ENCODE measurements at regions not wholly inside any gene's neighbourhood (a gene's known extent, or its start where the extent isn't known, plus 50 kb on each side); places are given as distances from the start of the nearest gene placed in this dataset.

DNA sequence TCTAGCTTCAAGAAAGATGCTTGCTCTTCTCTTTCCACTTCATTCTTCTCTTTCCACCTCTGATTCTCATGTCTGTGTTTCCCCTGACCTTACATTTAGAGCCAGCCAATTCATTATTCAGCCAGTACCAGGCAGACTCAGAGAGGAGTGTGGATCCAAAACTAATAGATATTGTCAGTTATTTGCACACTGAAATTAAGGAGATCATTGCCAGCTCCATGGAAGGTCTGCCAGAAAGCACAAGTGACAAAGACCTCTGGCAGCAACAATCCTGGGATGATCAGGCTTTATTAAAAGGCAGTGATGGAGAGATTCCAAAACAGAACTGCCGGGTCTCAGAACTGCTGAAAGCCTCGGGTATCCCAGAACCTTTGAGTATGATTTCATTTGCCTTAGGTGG is 749.4 kb downstream of the XPNPEP1 start:
- intact Hi-C loops (cut with micrococcal nuclease; ENCODE audit: unreplicated experiment) (no loop called here), in situ Hi-C loops (cut with HindIII; ENCODE audit: low pct_unique_long_range_greater_than_20kb, low sequenced_read_pairs) (no loop called here)
- CTCF ChIA-PET: no interaction called here
- Histone ChIP-seq H3K4me3 (ENCODE audit: low read depth in 2 of 2, low read length in 2 of 2) (no peak overlapping the region), H3K9me3 (ENCODE audit: control insufficient read depth, insufficient read depth, low read depth, low read length) (no peaks in the 10 kb centered on the region), H3K27ac (ENCODE audit: low read length) (no peak overlapping the region), H3K36me3 (ENCODE audit: control insufficient read depth, insufficient read depth, low read length) (no peaks in the 10 kb centered on the region), H3K4me1 (ENCODE audit: control insufficient read depth, insufficient read depth, low read length) (no peaks in the 10 kb centered on the region), H3K27me3 (ENCODE audit: control insufficient read depth, insufficient read depth, low read length) (no peaks in the 10 kb centered on the region)
- POLR2A ChIA-PET: no interaction called here
- ATAC-seq (no peak), DNase-seq (ENCODE audit: low read depth, low spot score) (no peak)
- BruUV-seq (replicated peaks): no TSS peak
- TF ChIP-seq, protein P1, sequence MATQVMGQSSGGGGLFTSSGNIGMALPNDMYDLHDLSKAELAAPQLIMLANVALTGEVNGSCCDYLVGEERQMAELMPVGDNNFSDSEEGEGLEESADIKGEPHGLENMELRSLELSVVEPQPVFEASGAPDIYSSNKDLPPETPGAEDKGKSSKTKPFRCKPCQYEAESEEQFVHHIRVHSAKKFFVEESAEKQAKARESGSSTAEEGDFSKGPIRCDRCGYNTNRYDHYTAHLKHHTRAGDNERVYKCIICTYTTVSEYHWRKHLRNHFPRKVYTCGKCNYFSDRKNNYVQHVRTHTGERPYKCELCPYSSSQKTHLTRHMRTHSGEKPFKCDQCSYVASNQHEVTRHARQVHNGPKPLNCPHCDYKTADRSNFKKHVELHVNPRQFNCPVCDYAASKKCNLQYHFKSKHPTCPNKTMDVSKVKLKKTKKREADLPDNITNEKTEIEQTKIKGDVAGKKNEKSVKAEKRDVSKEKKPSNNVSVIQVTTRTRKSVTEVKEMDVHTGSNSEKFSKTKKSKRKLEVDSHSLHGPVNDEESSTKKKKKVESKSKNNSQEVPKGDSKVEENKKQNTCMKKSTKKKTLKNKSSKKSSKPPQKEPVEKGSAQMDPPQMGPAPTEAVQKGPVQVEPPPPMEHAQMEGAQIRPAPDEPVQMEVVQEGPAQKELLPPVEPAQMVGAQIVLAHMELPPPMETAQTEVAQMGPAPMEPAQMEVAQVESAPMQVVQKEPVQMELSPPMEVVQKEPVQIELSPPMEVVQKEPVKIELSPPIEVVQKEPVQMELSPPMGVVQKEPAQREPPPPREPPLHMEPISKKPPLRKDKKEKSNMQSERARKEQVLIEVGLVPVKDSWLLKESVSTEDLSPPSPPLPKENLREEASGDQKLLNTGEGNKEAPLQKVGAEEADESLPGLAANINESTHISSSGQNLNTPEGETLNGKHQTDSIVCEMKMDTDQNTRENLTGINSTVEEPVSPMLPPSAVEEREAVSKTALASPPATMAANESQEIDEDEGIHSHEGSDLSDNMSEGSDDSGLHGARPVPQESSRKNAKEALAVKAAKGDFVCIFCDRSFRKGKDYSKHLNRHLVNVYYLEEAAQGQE (IDR thresholded peaks at IDR 0.05; ENCODE audit: insufficient read depth in 1 of 2, low read depth in 2 of 2, low read length in 1 of 2): no peak
- TF ChIP-seq POLR2AphosphoS5 (IDR thresholded peaks at IDR 0.05; ENCODE audit: low read depth, low read length): no peak
- TF ChIP-seq, protein P2, sequence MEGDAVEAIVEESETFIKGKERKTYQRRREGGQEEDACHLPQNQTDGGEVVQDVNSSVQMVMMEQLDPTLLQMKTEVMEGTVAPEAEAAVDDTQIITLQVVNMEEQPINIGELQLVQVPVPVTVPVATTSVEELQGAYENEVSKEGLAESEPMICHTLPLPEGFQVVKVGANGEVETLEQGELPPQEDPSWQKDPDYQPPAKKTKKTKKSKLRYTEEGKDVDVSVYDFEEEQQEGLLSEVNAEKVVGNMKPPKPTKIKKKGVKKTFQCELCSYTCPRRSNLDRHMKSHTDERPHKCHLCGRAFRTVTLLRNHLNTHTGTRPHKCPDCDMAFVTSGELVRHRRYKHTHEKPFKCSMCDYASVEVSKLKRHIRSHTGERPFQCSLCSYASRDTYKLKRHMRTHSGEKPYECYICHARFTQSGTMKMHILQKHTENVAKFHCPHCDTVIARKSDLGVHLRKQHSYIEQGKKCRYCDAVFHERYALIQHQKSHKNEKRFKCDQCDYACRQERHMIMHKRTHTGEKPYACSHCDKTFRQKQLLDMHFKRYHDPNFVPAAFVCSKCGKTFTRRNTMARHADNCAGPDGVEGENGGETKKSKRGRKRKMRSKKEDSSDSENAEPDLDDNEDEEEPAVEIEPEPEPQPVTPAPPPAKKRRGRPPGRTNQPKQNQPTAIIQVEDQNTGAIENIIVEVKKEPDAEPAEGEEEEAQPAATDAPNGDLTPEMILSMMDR (IDR thresholded peaks at IDR 0.05): no peak
- TF ChIP-seq SIN3A (IDR thresholded peaks at IDR 0.05; ENCODE audit: borderline replicate concordance, insufficient read depth, low read depth, low read length): no peak
- TF ChIP-seq TCF7L2 (IDR thresholded peaks at IDR 0.05; ENCODE audit: low read depth, low read length): no peak

DNA sequence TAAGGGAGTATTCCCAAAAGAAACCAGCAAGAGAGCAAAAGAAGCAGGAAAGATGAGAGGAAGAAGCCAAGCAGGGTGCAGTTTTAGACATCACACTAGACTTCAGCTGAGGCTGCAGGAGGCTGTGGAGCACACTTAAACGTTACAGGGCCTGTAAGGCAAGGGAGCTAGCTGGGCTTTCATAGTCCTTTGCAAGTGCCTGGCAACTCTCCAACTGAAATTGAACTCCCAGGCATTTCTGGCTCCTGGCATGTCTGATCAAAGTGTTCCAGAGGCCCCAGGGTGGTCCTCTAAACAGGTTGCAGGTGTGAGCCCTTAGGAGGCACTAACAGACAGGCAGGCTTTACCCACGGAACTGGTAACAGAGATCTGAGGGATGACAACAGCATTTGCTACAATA is 750.2 kb downstream of the XPNPEP1 start:
- Histone ChIP-seq H3K27me3 (ENCODE audit: control insufficient read depth, insufficient read depth, low read length) (no peaks in the 10 kb centered on the region), H3K9me3 (ENCODE audit: control insufficient read depth, insufficient read depth, low read depth, low read length) (no peaks in the 10 kb centered on the region), H3K4me1 (ENCODE audit: control insufficient read depth, insufficient read depth, low read length) (no peaks in the 10 kb centered on the region), H3K36me3 (ENCODE audit: control insufficient read depth, insufficient read depth, low read length) (no peaks in the 10 kb centered on the region), H3K27ac (ENCODE audit: low read length) (no peak overlapping the region), H3K4me3 (ENCODE audit: low read depth in 2 of 2, low read length in 2 of 2) (no peak overlapping the region)
- BruUV-seq (replicated peaks): no TSS peak
- no peak for ATAC-seq
- intact Hi-C loops (cut with micrococcal nuclease; ENCODE audit: unreplicated experiment) (no loop called here), in situ Hi-C loops (cut with HindIII; ENCODE audit: low pct_unique_long_range_greater_than_20kb, low sequenced_read_pairs) (no loop called here)
- no peak for TF ChIP-seq SIN3A (IDR thresholded peaks at IDR 0.05; ENCODE audit: borderline replicate concordance, insufficient read depth, low read depth, low read length)
- TF ChIP-seq, protein P2 (IDR thresholded peaks at IDR 0.05): no peak
- no peak for DNase-seq (ENCODE audit: low read depth, low spot score)
- ChIA-PET POLR2A (no interaction called here), CTCF (no interaction called here)

GRCh38 chr10:109166935-109167334 is 756.4 kb downstream of the XPNPEP1 start:
- no peaks in the 10 kb centered on the region for H3K36me3 ChIP-seq (ENCODE audit: control insufficient read depth, insufficient read depth, low read length)
- BruUV-seq (replicated peaks): no TSS peak
- in situ Hi-C loops (cut with HindIII; ENCODE audit: low pct_unique_long_range_greater_than_20kb, low sequenced_read_pairs): no loop called here
- intact Hi-C loops (cut with micrococcal nuclease; ENCODE audit: unreplicated experiment): no loop called here
- H3K4me3 ChIP-seq (ENCODE audit: low read depth in 2 of 2, low read length in 2 of 2): no peak overlapping the region
- H3K4me1 ChIP-seq (ENCODE audit: control insufficient read depth, insufficient read depth, low read length): no peaks in the 10 kb centered on the region
- no peak overlapping the region for H3K27ac ChIP-seq (ENCODE audit: low read length)
- ATAC-seq (no peak), DNase-seq (ENCODE audit: low read depth, low spot score) (no peak)
- TF ChIP-seq, protein P1 (IDR thresholded peaks at IDR 0.05; ENCODE audit: insufficient read depth in 1 of 2, low read depth in 2 of 2, low read length in 1 of 2): no peak
- TF ChIP-seq POLR2AphosphoS5 (IDR thresholded peaks at IDR 0.05; ENCODE audit: low read depth, low read length): no peak
- TF ChIP-seq SIN3A (IDR thresholded peaks at IDR 0.05; ENCODE audit: borderline replicate concordance, insufficient read depth, low read depth, low read length): no peak
- TF ChIP-seq, protein P2 (IDR thresholded peaks at IDR 0.05): no peak
- TF ChIP-seq TCF7L2 (IDR thresholded peaks at IDR 0.05; ENCODE audit: low read depth, low read length): no peak
- H3K27me3 ChIP-seq (ENCODE audit: control insufficient read depth, insufficient read depth, low read length): no peaks in the 10 kb centered on the region
- ChIA-PET CTCF (no interaction called here), POLR2A (no interaction called here)
- H3K9me3 ChIP-seq (ENCODE audit: control insufficient read depth, insufficient read depth, low read depth, low read length): no peaks in the 10 kb centered on the region

Measured in Panc1 (cell line).